ENCODE measurements at regions not wholly inside any gene's neighbourhood (a gene's known extent, or its start where the extent isn't known, plus 50 kb on each side); places are given as distances from the start of the nearest gene placed in this dataset.

- intact Hi-C loops (cut with DNase I) = no loop called here
- no peaks in the 10 kb centered on the region for H3K9me3 ChIP-seq
- no peak for DNase-seq
- no peaks in the 10 kb centered on the region for H3K36me3 ChIP-seq
- H3K27ac ChIP-seq = no peak overlapping the region
- no peaks in the 10 kb centered on the region for H3K4me1 ChIP-seq (ENCODE audit: insufficient read depth)
- no peak overlapping the region for H3K4me3 ChIP-seq
- WGBS, 3 donors = 85 to 94% (median 91%) methylated on average over 6 of the region's 6 CpGs
- TF ChIP-seq EP300 (IDR thresholded peaks at IDR 0.05) (no peak), POLR2A (IDR thresholded peaks at IDR 0.05) (no peak), CTCF (IDR thresholded peaks at IDR 0.05) (no peak)
- no peaks in the 10 kb centered on the region for H3K27me3 ChIP-seq
Observed at GRCh38 chr20:60427516-60427915, 469.3 kb downstream of the CDH26 start.

GRCh38 chr20:60428651-60429050, 470.4 kb downstream of the CDH26 start:
- Histone ChIP-seq H3K27me3 (no peaks in the 10 kb centered on the region), H3K4me1 (ENCODE audit: insufficient read depth) (no peaks in the 10 kb centered on the region), H3K9me3 (no peaks in the 10 kb centered on the region), H3K4me3 (no peak overlapping the region), H3K27ac (no peak overlapping the region), H3K36me3 (no peaks in the 10 kb centered on the region)
- intact Hi-C loops (cut with DNase I) = no loop called here
- WGBS, 3 donors = 66 to 74% (median 72%) methylated on average over 2 of the region's 2 CpGs
- no peak for TF ChIP-seq CTCF (IDR thresholded peaks at IDR 0.05)
- TF ChIP-seq POLR2A (IDR thresholded peaks at IDR 0.05) = no peak
- no peak for TF ChIP-seq EP300 (IDR thresholded peaks at IDR 0.05)
- no peak for DNase-seq

- no peaks in the 10 kb centered on the region for H3K9me3 ChIP-seq
- H3K4me1 ChIP-seq (ENCODE audit: insufficient read depth) = no peaks in the 10 kb centered on the region
- TF ChIP-seq CTCF (IDR thresholded peaks at IDR 0.05) = no peak
- TF ChIP-seq POLR2A (IDR thresholded peaks at IDR 0.05) = no peak
- no peak for TF ChIP-seq EP300 (IDR thresholded peaks at IDR 0.05)
- no peaks in the 10 kb centered on the region for H3K27me3 ChIP-seq
- no peaks in the 10 kb centered on the region for H3K36me3 ChIP-seq
- H3K4me3 ChIP-seq = no peak overlapping the region
- intact Hi-C loops (cut with DNase I) = no loop called here
- 90 to 93% (median 90%) methylated on average over 14 of the region's 14 CpGs for WGBS, 3 donors
- no peak overlapping the region for H3K27ac ChIP-seq
- no peak for DNase-seq
Observed at GRCh38 chr20:60430516-60431001, 472.3 kb downstream of the CDH26 start.

- H3K4me1 ChIP-seq (ENCODE audit: insufficient read depth) = no peaks in the 10 kb centered on the region
- H3K27me3 ChIP-seq = no peaks in the 10 kb centered on the region
- no peaks in the 10 kb centered on the region for H3K9me3 ChIP-seq
- no peak overlapping the region for H3K4me3 ChIP-seq
- no peaks in the 10 kb centered on the region for H3K36me3 ChIP-seq
- H3K27ac ChIP-seq = no peak overlapping the region
- TF ChIP-seq CTCF (IDR thresholded peaks at IDR 0.05) (no peak), EP300 (IDR thresholded peaks at IDR 0.05) (no peak), POLR2A (IDR thresholded peaks at IDR 0.05) (no peak)
- no peak for DNase-seq
- 72 to 73% (median 72%) methylated on average over 5 of the region's 5 CpGs for WGBS, 3 donors
- intact Hi-C loops (cut with DNase I) = no loop called here
Observed at GRCh38 chr20:60431349-60431748, 473.1 kb downstream of the CDH26 start.
